OCI-LY1 (cell line): ENCODE measurements at regions not wholly inside any gene's neighbourhood (a gene's known extent, or its start where the extent isn't known, plus 50 kb on each side); places are given as distances from the start of the nearest gene placed in this dataset.

Experiments used
- H2AFZ ChIP-seq: fragments of 200-600 bp; sonication (generic), shearing (Covaris generic); 2 replicates; pipeline ENCODE4 v1.6.0; 2014; ENCODE audit warnings: antibody characterized with exemption, mild to moderate bottlenecking, low read length
- H3F3A ChIP-seq: fragments of 200-600 bp; sonication (generic), shearing (Covaris generic); 2 replicates; pipeline ENCODE4 v1.6.0; 2014; ENCODE audit warnings: mild to moderate bottlenecking, antibody characterized with exemption, low read length, moderate library complexity; ENCODE audit not compliant: insufficient read depth
- H3K27ac ChIP-seq: fragments of 200-600 bp; sonication (generic); 2 replicates; pipeline ENCODE4 v1.5.1; 2014; ENCODE audit warnings: low read length, mixed run types, mild to moderate bottlenecking, low read depth; ENCODE audit not compliant: poor library complexity, severe bottlenecking
- H3K27me3 ChIP-seq: fragments of 200-600 bp; sonication (generic); 2 replicates; pipeline ENCODE4 v1.6.0; 2014; ENCODE audit warnings: antibody characterized with exemption, mild to moderate bottlenecking, low read length, moderate library complexity; ENCODE audit not compliant: insufficient read depth
- H3K36me3 ChIP-seq: fragments of 200-600 bp; sonication (generic); 2 replicates; pipeline ENCODE4 v1.6.1; 2014; ENCODE audit warnings: mild to moderate bottlenecking, antibody characterized with exemption, low read length, moderate library complexity, mixed read lengths; ENCODE audit not compliant: insufficient read depth
- H3K4me1 ChIP-seq: fragments of 200-600 bp; sonication (generic); 2 replicates; pipeline ENCODE4 v1.5.1; 2014; ENCODE audit warnings: mild to moderate bottlenecking, low read length, moderate library complexity; ENCODE audit not compliant: insufficient read depth, severe bottlenecking
- H3K4me2 ChIP-seq: fragments of 200-600 bp; sonication (generic), shearing (Covaris generic); 2 replicates; pipeline ENCODE4 v1.6.1; 2014; ENCODE audit warnings: low read length
- H3K4me3 ChIP-seq: fragments of 200-600 bp; sonication (generic); 2 replicates; pipeline ENCODE4 v1.5.1; 2014; ENCODE audit warnings: low read length, low read depth, mild to moderate bottlenecking, mixed read lengths; ENCODE audit not compliant: poor library complexity, severe bottlenecking
- H3K79me2 ChIP-seq: fragments of 200-600 bp; shearing (Covaris generic); 2 replicates; pipeline ENCODE4 v1.6.1; 2016; ENCODE audit warnings: mixed run types, low read length, mixed read lengths; ENCODE audit not compliant: insufficient read depth
- H3K9ac ChIP-seq: fragments of 200-600 bp; sonication (generic), shearing (Covaris generic); 2 replicates; pipeline ENCODE4 v1.6.1; 2014; ENCODE audit warnings: mild to moderate bottlenecking, low read length, mixed read lengths
- H3K9me2 ChIP-seq: fragments of 200-600 bp; sonication (generic), shearing (Covaris generic); 2 replicates; pipeline ENCODE4 v1.6.1; 2014; ENCODE audit warnings: low read depth, mild to moderate bottlenecking, low read length, mixed read lengths
- H3K9me3 ChIP-seq: fragments of 200-600 bp; shearing (Covaris generic); 2 replicates; pipeline ENCODE4 v1.6.1; 2014; ENCODE audit warnings: low read length, mixed read lengths
- H4K20me1 ChIP-seq: fragments of 200-600 bp; sonication (generic), shearing (Covaris generic); 2 replicates; pipeline ENCODE4 v1.6.0; 2016; ENCODE audit warnings: mild to moderate bottlenecking, low read length; ENCODE audit not compliant: insufficient read depth
- EZH2 ChIP-seq: fragments of 200-600 bp; sonication (generic), shearing (Covaris generic); IDR thresholded peaks from 2 replicates; pipeline ENCODE4 v1.8.0; 2017; ENCODE audit warnings: borderline replicate concordance, mixed run types, mild to moderate bottlenecking, antibody characterized with exemption, low read length, moderate library complexity, mixed read lengths
- TF ChIP-seq, protein P1 (sequence below): fragments of 200-600 bp; sonication (generic), shearing (Covaris generic); IDR thresholded peaks from 2 replicates; pipeline ENCODE4 v1.5.1; 2017; ENCODE audit warnings: mild to moderate bottlenecking, antibody characterized with exemption, low read length, moderate library complexity, mixed read lengths

- Histone ChIP-seq H3K27me3 (no peaks in the 10 kb centered on the region), H4K20me1 (no peaks in the 10 kb centered on the region), H3K4me1 (no peaks in the 10 kb centered on the region), H3K27ac (no peak overlapping the region), H3K9ac (no peak overlapping the region), H2AFZ (no peak overlapping the region), H3K36me3 (no peaks in the 10 kb centered on the region), H3K4me2 (no peak overlapping the region), H3F3A (no peaks in the 10 kb centered on the region), H3K79me2 (no peaks in the 10 kb centered on the region), H3K4me3 (no peak overlapping the region), H3K9me3 (no peaks in the 10 kb centered on the region), H3K9me2 (no peaks in the 10 kb centered on the region; the same call in 1 of the 2 replicates)
- no peak for TF ChIP-seq EZH2
- TF ChIP-seq, protein P1, sequence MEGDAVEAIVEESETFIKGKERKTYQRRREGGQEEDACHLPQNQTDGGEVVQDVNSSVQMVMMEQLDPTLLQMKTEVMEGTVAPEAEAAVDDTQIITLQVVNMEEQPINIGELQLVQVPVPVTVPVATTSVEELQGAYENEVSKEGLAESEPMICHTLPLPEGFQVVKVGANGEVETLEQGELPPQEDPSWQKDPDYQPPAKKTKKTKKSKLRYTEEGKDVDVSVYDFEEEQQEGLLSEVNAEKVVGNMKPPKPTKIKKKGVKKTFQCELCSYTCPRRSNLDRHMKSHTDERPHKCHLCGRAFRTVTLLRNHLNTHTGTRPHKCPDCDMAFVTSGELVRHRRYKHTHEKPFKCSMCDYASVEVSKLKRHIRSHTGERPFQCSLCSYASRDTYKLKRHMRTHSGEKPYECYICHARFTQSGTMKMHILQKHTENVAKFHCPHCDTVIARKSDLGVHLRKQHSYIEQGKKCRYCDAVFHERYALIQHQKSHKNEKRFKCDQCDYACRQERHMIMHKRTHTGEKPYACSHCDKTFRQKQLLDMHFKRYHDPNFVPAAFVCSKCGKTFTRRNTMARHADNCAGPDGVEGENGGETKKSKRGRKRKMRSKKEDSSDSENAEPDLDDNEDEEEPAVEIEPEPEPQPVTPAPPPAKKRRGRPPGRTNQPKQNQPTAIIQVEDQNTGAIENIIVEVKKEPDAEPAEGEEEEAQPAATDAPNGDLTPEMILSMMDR, result no peak
Measured at GRCh38 chr13:90906554-90906953, 440.9 kb upstream of the MIR17HG start.

DNA sequence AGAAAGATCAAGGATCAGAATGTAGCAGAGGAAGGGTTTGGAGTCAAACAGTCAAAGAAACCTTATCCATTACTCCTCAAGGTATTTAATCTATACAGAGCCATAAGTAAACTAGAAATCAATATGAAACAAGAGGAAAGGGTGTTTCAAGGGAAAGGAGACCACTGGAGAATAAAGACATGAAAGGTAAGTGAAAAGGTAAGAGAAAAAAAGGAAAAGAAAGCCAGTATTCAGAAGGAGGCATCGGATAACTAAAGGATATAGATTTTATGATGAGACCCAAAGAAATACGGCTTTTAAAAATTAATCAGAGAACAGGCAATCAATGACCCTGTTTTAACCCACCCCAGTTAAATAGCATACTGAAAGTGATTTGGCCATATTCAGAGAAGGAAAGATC, 438.7 kb upstream of the MIR17HG start:
- no peaks in the 10 kb centered on the region for H3K9me3 ChIP-seq
- TF ChIP-seq, protein P1, result no peak
- no peaks in the 10 kb centered on the region for H3K4me1 ChIP-seq
- H3K4me2 ChIP-seq, result no peak overlapping the region
- H4K20me1 ChIP-seq, result no peaks in the 10 kb centered on the region
- no peak overlapping the region for H3K9ac ChIP-seq
- H3K4me3 ChIP-seq, result no peak overlapping the region
- no peaks in the 10 kb centered on the region for H3K36me3 ChIP-seq
- no peaks in the 10 kb centered on the region for H3K27me3 ChIP-seq
- H3F3A ChIP-seq, result no peaks in the 10 kb centered on the region
- no peak overlapping the region for H2AFZ ChIP-seq
- H3K27ac ChIP-seq, result no peak overlapping the region
- H3K79me2 ChIP-seq, result no peaks in the 10 kb centered on the region
- no peaks in the 10 kb centered on the region; the same call in 1 of the 2 replicates for H3K9me2 ChIP-seq

GRCh38 chr13:90910018-90910639, 437.4 kb upstream of the MIR17HG start:
- TF ChIP-seq EZH2, result no peak
- TF ChIP-seq, protein P1, result no peak
- Histone ChIP-seq H3F3A (no peaks in the 10 kb centered on the region), H3K4me1 (no peaks in the 10 kb centered on the region), H3K4me2 (no peak overlapping the region), H3K9me2 (no peaks in the 10 kb centered on the region), H3K27ac (no peak overlapping the region), H3K36me3 (no peaks in the 10 kb centered on the region), H4K20me1 (no peaks in the 10 kb centered on the region), H3K27me3 (no peaks in the 10 kb centered on the region), H2AFZ (no peak overlapping the region), H3K9ac (no peak overlapping the region), H3K79me2 (no peaks in the 10 kb centered on the region), H3K4me3 (no peak overlapping the region), H3K9me3 (no peaks in the 10 kb centered on the region)
